ENCODE measurements at regions not wholly inside any gene's neighbourhood (a gene's known extent, or its start where the extent isn't known, plus 50 kb on each side); places are given as distances from the start of the nearest gene placed in this dataset.

DNA sequence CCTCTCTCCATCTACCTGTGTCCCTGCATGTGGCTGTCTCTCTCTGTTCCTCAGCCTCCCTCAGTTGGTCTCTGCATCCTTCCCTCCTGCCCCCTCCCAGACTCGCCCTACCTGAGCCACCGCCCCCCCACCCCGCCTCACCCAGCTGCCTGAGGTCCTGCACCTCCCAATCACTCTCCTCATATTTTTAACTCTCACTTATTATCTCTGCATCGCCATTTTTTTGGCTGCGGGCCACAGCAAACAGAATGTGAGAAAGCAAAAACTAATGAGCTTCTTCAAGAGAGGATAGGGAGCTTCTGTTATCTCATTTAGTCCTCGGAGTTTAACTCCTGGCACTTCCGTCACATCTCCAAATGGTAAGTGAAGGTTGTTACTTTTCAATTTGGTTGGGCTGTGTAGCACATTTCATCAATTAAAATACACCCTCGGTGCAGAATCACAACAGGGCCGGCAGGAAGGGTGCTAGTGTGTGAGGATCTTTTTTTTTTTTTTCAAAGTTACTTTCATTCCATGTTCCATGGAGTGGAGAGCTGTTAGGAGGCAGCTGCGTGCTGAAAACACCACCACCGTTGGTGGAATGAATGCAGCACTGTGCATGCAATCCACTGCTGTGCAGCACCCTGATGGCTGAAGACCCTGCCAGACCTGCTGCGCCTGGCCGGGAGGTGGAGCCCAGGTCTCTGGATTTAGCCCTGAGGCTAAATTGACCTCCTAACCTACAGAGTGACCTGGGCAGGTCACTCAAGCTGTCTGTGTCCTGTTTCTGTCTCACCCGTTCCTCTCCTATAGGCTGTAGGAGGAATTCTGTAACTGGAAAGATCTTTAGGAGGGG, 157.2 kb upstream of the NFIA start:
- Mint-ChIP-seq H3K27ac (no peak overlapping the region), H3K4me3 (no peak overlapping the region), H3K9me3 (no peaks in the 10 kb centered on the region), H3K27me3 (ENCODE audit: low read depth) (peaks cover 1% of the 10 kb centered on the region; the same call in 1 of the 2 replicates), H3K36me3 (ENCODE audit: insufficient read depth in 1 of 3, low read depth in 3 of 3) (no peaks in the 10 kb centered on the region), H3K4me1 (peaks cover 16 to 18% of the 10 kb centered on the region in 2 experiments)
- Histone ChIP-seq H2BK5ac (ENCODE audit: insufficient read length, low read length) (no peak overlapping the region), H4K5ac (ENCODE audit: insufficient read length, low read depth, low read length) (no peak overlapping the region), H4K8ac (replicated peaks; ENCODE audit: insufficient read length, low read depth, low read length) (no peak overlapping the region), H3K18ac (ENCODE audit: insufficient read length, low read depth, low read length) (no peak overlapping the region), H3K23me2 (ENCODE audit: insufficient read length, low read depth, low read length, poor library complexity, severe bottlenecking) (no peaks in the 10 kb centered on the region), H3K27ac (ENCODE audit: insufficient read length, low read depth, low read length) (no peak overlapping the region), H2AK5ac (ENCODE audit: insufficient read length, low read length) (no peak overlapping the region), H3K79me2 (ENCODE audit: insufficient read depth, low read length) (no peaks in the 10 kb centered on the region), H4K91ac (ENCODE audit: insufficient read length, low read depth, low read length) (no peak overlapping the region), H2AFZ (ENCODE audit: low read length) (no peak overlapping the region), H3K9me3 (ENCODE audit: control insufficient read depth, low read depth, low read length) (no peaks in the 10 kb centered on the region), H3K79me1 (ENCODE audit: insufficient read depth, low read depth, low read length, poor library complexity, severe bottlenecking) (no peaks in the 10 kb centered on the region), H2BK15ac (ENCODE audit: low read depth, low read length) (no peak overlapping the region), H3K9ac (ENCODE audit: extremely low read depth, insufficient read length, low read length) (no peak overlapping the region), H3T11ph (ENCODE audit: low read length) (no peak overlapping the region), H4K20me1 (ENCODE audit: control insufficient read depth, insufficient read depth, insufficient read length) (no peaks in the 10 kb centered on the region), H3K4me1 (ENCODE audit: insufficient read depth, low read length) (no peaks in the 10 kb centered on the region; the same call in 1 of the 2 replicates), H3K14ac (ENCODE audit: insufficient read depth, low read length) (no peak overlapping the region; the same call in 1 of the 2 replicates), H2BK120ac (ENCODE audit: low read depth, low read length, poor library complexity, severe bottlenecking) (no peak overlapping the region), H3K4me2 (ENCODE audit: insufficient read depth, insufficient read length, low read length) (no peak overlapping the region), H3K4ac (ENCODE audit: low read depth, low read length) (no peak overlapping the region), H3K23ac (ENCODE audit: insufficient read length, low read depth, low read length) (no peak overlapping the region), H3K27me3 (ENCODE audit: insufficient read depth, low read length) (no peaks in the 10 kb centered on the region), H2BK12ac (ENCODE audit: insufficient read length, low read depth, low read length) (no peak overlapping the region), H2BK20ac (ENCODE audit: low read depth, low read length, poor library complexity, severe bottlenecking) (no peak overlapping the region), H3K56ac (ENCODE audit: insufficient read length, low read depth, low read length) (no peak overlapping the region)
- no CpG with 5 or more reads among the region's 14 CpGs for WGBS (ENCODE audit: extremely low coverage, insufficient read length, low lambda C conversion rate)
- TF ChIP-seq, protein P1, sequence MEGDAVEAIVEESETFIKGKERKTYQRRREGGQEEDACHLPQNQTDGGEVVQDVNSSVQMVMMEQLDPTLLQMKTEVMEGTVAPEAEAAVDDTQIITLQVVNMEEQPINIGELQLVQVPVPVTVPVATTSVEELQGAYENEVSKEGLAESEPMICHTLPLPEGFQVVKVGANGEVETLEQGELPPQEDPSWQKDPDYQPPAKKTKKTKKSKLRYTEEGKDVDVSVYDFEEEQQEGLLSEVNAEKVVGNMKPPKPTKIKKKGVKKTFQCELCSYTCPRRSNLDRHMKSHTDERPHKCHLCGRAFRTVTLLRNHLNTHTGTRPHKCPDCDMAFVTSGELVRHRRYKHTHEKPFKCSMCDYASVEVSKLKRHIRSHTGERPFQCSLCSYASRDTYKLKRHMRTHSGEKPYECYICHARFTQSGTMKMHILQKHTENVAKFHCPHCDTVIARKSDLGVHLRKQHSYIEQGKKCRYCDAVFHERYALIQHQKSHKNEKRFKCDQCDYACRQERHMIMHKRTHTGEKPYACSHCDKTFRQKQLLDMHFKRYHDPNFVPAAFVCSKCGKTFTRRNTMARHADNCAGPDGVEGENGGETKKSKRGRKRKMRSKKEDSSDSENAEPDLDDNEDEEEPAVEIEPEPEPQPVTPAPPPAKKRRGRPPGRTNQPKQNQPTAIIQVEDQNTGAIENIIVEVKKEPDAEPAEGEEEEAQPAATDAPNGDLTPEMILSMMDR (conservative IDR thresholded peaks at IDR 0.05), result no peak
- no peak for DNase-seq
